Kidney capillary endothelial cell (primary cell): ENCODE measurements at regions not wholly inside any gene's neighbourhood (a gene's known extent, or its start where the extent isn't known, plus 50 kb on each side); places are given as distances from the start of the nearest gene placed in this dataset.
A peak's percentile ranks its signal among the peaks of the same experiment; 100 is the strongest.
"Not testable (repeated sequence)": the region's sequence is repeated elsewhere in the genome, so short reads cannot be mapped to it uniquely, and the experiment has no call there.

Source experiments
- DNase-seq: peaks from one replicate; pipeline ENCODE4 v3.0.0-alpha.2; 2018; ENCODE audit warnings: low spot score

DNA sequence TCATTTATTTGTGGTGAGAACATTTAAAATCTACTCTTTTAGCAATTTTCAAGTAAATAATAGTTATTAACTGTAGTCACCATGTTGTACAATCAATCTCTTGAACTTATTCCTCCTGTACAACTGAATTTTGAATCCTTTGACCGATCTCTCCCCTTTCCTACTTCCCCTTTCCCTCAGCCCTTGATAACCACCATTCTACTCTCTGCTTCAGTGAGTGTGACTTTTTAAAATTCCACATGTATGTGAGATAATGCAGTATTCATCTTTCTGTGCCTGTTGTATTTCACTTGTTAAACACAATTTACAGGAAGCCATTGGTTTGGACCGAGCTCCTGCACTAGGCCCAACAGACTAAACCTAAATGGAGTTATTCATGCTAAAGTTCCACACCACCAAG, 458.9 kb upstream of the PDE3A start:
- DNase-seq = no peak

DNA sequence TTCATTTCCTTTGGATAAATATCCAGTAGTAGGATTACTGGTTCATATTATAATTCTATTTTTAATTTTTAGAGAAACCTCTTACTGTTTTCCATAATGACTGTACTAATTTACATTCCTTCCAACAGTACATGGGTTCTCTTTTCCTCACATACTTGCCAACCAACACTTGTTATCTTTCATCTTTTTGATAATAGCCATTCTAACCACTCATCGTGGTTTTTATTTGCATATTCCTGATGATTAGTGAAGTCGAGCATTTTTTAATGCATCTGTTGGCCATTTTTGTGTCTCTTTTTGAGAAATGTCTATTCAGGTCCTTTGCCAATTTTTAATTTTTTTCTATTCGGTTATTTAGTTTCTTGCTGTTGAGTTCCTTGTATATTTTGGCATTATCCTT, 457.7 kb upstream of the PDE3A start:
- no peak for DNase-seq

DNA sequence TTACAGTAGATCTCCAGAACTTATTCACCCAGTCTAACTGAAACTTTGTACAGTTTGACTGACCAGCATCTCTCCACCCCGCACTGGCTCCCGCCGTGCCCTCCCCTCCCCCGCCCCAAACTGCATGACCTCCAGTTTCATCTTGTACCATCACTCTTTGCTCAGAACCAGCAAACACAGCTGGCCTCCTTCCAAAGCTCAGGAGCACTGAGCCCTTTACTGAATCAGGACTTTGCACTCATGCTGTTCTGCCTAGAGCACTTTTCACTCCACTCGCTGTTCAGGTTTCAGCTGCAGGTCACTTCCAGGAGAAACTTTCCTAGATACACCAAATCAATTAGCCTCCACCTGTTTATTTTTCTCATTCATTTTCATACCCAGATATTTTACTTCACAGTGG, 455.3 kb upstream of the PDE3A start:
- DNase-seq = no peak

DNA sequence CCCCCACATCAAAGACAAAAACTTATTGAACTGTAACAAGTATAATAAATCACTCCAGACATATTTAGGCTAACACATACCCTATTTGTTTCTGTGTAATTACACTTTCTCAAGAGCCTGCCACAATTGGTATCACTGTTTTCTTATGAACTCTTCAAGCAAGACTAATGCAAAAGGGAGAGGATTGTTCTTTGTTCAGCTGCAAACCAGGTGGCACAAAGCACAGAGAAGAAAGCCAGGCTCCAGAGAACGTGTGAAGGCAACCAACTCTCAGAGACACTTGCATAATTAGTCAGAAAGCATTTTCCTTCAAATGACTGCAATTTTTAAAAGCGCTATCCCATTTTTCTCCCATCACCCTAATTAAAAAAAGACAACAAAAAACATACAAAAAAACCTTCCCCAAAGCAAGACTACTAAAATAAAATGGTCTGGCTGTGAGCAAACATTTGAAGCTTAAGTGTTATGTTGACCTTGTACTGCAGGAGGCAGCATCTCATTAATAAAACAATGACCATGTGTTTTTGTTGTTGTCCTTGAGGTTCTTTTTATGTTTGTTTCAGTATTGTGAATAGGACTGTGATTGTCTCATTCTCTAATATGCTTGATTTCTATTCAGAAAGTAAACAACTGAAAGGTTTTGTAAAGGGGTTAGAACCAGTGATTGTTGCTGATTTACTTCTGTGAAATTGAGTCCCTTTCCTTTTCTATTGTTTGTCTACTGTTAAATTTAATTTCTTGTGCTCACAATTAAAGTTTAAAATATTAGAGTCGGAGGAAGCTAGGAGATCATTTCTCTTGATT, 452.7 kb upstream of the PDE3A start:
- DNase-seq = peak; percentile 57

DNA sequence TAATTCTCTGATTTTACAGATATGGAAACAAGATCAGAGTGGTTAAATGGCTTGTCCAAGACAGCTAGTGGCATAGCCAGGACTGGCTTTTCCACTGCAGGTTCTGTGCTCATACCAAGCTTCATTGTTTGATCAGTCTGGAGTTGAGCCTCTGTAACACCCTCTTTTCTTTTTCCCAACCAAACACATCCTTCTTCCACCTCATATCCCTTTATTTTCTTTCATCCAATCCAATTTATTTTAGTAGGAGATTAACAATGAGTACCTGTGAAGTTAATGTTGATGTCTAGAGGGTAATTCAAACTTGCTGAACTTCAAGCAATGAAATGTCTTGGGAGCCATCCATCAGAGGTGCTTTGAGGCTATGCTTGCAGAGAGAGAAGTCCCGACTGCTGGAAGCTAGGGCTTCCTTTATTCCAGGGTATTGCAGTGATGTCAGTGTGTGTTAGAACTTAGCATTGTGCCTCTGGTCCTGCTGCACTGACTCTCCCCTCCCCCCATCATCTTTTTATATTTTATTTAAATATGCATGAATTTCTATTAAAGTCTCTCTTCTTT, 452.1 kb upstream of the PDE3A start:
- no peak for DNase-seq

DNA sequence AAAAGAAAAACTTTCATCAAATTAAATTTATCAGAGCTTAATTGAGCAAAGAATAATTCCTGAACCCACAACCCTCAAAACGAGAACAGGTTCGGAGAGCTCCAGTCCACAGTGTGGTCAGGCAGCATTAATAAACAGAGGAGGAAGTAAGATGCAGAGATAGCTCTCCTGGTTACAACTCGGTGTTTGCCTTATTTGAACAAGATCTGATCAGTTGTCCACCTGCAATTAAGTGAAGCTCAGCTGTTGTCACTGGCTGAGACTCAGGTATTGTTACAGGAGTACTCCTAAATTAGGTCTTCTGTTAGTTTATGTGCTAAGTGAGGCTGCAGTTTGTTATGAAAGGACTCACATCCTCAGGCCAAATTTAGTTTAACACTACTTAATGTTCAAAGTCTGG, 451.4 kb upstream of the PDE3A start:
- DNase-seq = no peak

DNA sequence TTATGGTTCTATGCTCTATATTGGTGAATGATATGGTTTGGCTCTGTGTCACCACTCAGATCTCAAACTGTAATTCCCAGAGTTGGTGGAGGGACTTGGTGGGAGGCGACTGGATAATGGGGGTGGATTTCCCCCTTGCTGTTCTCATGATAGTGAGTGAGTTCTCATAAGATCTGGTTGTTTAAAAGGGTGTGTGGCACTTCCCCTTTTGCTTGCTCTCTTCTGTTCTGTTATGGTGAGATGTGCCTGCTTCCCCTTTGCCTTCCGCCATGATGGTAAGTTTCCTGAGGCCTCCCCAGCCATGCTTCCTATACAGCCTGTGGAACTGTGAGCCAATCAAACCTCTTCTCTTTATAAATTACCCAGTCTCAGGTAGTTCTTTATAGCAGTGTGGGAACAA, 446.6 kb upstream of the PDE3A start:
- DNase-seq = not testable (repeated sequence)

DNA sequence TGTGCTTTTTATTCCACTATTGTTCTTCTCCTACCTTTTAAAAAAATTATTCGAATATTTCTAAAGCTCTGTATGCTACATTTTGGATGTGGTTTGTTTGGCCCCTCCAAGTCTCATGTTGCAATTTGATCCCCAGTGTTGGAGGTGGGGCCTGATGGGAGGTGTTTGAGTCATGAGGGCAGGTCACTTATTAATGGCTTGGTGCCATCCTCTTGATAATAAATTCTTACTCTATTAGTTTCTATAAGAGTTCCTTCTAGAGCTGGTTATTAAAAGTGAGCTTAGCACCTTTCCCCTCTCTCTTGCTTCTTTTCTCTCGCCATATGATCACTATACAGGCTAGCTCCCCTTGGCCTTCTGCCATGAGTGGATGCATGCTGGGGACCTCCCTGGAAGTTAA, 445.6 kb upstream of the PDE3A start:
- no peak for DNase-seq

DNA sequence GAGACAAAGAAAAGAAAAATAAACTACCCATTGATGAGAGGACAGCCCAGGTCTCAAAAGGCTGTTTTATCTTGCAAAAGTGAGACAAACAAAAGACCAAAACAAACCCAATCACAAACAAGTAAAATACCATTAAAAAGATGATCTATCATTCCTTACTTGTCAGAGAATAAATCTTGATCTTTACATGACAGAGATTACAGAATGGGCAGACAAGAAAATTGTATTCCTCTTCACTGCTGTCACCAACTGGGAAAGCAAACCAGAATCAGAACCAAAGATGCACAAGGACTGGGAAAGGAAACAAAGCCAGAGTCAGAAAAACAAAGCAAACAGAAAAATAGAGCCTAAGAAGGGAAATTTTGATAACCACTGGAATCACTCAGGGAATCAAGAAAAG, 444.0 kb upstream of the PDE3A start:
- no peak for DNase-seq

DNA sequence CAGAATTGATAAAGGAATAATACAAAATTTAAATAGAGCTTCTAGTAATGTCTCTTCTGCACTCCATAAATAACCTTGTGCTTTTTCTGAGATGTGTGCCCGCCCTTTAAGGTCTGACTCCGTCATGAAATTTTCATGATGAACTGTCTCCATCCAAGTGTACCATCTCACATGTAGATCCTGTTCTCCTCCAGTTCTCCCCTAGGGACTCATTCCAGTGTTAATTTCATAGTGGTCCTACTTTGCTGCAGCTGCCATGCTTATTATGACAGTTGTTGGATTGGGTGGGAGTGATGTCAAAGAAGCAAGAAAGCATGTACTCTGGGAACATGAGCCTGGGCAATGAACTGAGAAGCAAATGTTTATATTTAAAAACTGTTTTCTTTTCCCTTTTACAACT, 442.5 kb upstream of the PDE3A start:
- DNase-seq = no peak

DNA sequence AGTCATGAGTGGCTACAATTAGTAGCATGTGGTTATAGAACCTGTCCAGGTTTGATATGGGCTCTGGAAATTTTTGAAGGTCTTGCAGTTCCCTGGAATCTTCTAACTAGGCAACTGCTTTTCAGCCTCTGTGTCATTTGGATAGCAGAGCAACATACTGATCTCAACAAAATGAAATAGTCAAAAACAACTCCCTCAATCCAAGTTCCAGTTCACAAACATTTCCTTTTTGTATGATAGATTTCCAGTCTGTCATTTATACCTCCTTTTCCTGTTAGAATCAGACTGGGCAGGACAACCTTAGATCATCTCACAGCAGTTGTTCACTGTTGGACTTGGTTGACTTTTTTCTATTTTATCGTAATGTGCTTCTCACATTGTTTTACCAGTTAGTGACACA, 442.1 kb upstream of the PDE3A start:
- no peak for DNase-seq

DNA sequence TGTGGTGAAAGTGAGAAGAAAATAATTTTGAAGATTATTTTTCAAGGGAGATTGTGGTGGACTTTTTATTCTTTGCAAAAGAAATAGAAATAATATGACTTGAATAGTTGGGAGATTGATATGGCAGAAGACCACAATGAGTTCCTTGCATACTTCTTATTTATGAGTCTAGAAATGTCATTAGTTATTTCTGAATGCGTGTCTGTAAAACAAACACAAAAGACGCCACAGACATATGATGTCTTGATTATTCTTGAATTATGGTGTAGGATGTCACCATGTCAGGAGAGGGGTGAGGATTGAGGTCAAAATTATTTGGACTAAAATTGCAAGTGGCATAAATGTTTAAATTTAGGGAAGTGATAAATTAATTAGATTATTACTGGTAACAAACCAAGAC, 440.7 kb upstream of the PDE3A start:
- DNase-seq = no peak

DNA sequence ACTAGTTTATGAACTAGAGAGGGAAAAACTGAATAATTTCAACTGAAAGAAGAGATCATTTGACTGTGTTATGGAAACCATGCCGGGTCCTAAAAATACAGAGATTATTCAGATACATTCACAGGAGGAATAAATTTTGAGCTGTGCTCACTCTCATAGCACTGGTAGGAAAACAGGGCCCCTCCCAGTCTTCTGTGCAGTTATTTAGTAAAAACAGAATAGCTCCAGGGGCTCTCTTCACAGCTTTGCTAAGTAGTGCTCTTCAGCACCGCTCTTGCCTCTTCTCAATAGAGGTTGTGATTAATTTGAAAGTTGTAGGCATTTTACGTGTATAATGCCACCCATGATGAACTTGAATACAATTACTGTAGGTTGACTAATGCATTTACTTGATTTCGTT, 435.9 kb upstream of the PDE3A start:
- no peak for DNase-seq

DNA sequence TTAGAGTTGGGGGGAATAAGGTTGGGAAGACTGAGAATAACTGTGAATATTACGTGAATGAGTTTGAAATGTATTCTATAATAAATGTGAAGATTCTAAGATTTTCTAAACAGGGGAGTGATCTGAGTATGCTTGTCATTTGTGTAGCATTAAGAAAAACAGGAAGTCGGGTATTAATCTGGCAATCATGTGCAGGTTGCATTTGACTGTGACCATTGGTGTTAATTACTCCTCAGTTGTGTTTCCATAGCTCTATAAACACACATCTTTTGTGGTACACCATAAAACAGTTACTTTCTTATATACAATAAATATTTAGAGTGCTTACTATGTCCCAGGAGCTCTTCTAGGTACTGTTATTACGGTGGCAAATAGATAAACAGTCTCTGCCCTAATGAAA, 434.4 kb upstream of the PDE3A start:
- no peak for DNase-seq

DNA sequence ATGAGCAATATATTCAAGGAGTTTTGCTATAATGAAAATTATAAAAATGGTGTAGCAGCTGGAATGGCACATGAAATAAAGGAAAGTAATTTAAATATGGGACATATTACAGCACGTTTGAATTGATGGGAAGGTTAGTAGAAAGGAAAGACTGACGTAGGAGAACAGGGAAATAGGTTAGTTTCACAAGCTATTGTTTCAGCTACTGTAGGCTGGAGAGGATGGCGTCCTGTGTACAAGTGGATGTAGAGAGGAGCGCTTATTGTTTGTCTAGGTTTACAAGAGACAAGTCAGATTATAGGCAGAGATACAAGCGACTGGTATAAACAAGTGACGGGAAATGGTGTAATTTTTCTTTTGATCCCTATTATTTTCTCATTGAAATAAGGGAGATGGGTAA, 431.2 kb upstream of the PDE3A start:
- no peak for DNase-seq

DNA sequence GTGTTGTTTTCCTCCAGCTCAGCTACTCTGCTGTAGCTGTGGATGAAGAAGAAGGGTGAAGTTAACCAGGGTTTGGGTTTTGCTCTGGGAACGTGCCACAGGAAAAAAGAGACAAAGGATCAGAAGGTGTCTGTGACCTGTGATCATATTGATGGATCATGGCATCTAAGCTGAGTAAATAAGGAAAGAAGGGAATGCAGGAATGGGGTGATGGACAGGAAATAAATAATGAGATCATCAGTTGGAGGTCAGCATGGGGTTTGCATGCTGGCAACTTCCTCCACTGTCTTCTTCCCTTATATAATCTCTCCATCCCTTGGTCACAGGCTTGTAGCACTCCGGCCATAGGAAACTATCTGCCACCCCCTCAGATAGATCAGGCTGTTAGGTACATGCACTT, 430.3 kb upstream of the PDE3A start:
- DNase-seq = no peak

DNA sequence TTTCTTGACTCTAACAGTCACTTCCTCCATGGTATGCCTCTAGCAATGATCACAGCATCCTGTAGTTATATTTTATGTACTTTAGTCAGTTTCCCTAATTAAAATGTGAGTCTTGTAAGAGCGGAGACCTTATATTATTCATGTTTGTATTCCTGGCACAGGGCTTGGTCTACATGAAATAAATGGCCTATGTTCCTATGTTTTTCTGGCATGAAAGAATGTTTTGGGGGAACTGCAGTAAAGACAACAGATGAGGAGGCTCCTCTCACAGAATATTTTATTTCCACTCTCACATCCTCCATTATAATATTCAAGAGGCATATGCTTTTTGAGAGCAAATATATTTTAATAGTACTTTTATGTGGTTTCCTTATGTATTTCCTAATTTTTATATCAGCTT, 429.8 kb upstream of the PDE3A start:
- DNase-seq = no peak

DNA sequence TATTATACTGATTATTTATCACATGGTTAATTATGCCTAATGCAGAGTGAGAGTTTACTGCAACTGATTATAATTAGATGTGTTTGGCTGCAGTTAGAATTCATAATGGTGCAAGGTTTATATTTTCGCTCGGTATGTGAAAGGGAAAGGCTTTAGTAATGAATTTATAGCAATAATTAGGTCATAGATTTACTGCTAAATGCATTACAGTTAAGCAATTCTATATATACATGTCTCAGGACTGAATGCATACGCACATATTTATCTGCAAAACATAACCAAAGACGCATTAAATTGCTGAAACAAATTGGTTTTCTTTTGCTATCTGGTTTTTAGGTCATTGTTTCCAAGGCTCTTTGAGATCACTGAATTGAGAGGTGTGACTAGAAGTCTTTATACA, 428.1 kb upstream of the PDE3A start:
- no peak for DNase-seq

DNA sequence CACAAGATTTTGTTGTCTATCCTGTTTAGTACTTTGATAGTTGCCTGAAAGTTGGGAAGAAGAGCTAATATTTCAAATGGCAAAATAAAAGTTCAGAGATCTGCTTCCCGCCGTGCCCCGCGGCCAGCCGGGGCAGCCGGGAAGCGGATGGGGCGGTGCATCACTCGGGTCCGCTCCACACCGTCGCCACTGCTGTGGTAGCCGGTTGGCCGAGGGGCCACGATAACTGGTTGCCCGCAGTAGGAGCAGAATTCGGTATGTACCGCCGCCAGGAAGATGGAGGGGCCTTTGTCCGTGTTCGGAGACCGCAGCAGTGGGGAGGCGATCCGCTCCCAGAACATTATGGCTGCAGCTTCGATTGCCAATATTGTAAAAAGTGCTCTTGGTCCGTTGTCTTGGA, 427.2 kb upstream of the PDE3A start:
- DNase-seq = no peak

DNA sequence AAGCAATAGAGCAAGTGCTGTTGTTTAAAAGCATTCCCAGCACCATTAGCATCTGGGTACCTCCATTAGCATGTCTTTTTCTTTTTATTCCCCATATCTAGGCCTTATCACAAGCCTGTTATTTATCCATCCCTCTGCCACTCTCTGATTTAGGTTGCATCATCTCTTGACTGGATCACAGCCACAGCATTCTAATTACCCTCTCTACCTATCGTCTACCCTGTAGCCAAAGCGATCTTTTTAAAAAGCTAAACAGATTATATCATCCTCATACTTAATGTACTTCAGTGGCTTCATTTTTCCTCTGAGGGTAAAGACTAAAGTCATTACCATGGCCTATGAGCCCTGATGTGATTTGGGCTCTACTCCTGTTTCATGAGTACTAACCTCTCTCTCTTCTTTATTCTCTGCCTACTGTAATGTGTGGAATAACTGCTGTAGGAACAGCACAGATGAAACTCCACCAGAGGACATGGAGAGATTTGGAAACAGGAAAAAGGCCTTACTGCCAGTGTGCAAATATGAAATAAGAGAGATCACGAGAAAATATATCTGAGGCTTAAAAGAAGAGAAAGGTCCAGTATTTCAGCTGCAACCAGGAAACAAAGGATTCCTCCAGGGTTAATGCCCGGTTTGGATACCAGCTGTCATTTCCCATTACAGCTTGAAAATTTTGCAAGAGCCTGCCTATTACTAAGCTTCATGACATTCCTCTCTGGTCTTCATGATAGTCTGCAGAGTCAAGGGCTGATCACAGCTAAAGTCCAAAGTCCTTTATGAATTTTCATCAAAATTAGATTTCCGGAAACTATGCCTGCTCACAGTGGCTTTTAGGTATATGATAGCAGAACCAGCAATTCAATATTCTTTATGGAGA, 422.5 kb upstream of the PDE3A start:
- no peak for DNase-seq

DNA sequence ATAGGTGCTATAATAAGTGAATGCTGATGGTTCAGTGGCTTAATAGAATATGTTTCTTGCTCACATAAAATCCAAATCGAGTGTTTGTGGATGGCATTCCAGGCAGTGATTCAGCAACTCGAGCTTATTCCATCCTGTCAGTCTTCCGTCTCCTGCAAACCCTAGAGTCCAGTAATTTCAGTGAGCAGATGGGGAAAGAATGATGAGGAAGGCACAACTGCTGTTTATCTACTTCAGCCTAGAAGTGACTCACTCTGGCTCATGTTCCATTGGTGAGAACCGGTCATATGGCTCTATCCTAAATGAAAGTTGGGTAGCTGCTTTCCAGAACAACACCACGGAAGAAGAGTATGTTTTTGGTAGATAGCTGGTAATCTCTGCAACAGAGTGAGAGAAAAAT, 421.8 kb upstream of the PDE3A start:
- no peak for DNase-seq

DNA sequence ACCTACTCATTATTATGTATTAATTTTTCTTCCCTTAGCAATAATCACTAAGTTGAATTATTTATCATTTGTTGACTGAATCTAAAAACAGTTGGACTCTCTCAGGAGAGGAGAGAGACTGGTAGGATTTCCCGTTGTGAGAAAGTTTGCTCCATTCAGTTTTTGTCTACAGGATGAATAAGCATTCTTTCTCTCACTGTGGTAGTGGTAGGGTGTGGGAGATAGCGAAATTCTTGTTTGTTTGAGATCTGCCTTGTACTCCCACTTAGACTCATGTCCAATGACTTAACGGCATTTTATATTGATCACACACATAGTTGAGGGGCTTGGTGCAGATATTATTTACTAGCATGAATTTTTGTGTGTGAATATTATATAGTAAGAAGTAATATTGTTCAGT, 421.0 kb upstream of the PDE3A start:
- no peak for DNase-seq

DNA sequence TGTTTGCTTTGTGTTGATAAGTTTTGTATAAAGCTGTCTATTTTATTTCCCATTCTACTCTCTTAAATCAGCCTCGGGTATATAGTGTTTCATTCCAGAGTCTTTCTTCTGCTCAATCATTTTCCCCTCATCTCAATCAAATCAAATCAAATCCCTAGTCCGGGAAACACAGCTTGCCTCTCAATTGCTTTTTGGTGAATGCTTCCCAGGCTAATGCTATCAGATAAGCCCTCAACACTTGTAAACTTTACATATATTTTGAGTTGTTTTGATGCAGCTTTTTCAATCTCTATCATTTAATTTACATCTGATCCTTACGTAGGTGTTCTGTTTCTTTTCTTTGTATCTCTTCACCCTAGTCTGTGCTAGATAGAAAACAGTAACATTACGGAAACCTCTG, 416.7 kb upstream of the PDE3A start:
- no peak for DNase-seq
